Activated CD4-positive, alpha-beta T cell treated with anti-CD3 and anti-CD28 coated beads, Interleukin-2, amount 50 U/mL, for 16 hours (primary cell): ENCODE measurements at regions not wholly inside any gene's neighbourhood (a gene's known extent, or its start where the extent isn't known, plus 50 kb on each side); places are given as distances from the start of the nearest gene placed in this dataset.
"Not testable (repeated sequence)": the region's sequence is repeated elsewhere in the genome, so short reads cannot be mapped to it uniquely, and the experiment has no call there.

ENCODE experiments used
- DNase-seq: peaks from one replicate; pipeline ENCODE4 v3.0.0-alpha.2; 2020

DNA sequence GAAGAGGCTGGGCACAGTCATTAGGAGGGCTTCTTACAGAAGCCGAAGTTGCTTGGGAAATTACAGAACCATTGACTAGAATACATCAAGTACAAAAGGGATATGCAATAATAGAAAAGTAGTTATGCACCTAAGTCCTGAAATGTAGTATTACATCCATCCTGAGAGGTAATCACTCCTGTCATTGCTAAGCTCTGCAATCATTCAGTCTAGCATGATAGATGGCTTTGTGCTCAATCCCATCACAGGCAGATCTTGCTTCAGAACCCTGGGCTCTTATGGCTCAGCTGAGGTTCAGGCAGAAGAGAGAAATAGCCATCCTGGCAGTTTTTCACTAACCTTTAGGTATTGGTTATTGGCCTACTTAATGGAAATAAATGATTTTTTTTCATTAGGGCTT is 231.7 kb upstream of the AFF2 start:
- DNase-seq: no peak

DNA sequence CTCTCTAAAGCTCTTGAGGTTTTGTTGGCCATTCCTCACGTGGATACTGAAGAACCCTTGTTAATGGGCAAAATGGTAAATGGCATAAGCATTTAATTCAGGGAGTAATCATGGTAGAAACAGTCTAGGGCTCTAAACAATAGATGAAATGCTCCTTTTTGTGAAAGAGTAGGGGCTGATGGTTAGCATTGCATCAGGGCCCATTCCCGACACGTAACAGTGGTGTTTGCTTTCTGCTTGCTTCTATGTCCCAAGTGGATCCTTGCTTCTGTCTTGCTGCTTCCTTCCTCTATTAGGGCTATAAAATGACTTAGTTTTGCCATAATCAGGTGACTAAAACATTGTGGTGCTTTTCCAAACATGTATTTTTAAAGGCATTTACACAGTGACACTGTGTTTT is 230.9 kb upstream of the AFF2 start:
- no peak for DNase-seq

DNA sequence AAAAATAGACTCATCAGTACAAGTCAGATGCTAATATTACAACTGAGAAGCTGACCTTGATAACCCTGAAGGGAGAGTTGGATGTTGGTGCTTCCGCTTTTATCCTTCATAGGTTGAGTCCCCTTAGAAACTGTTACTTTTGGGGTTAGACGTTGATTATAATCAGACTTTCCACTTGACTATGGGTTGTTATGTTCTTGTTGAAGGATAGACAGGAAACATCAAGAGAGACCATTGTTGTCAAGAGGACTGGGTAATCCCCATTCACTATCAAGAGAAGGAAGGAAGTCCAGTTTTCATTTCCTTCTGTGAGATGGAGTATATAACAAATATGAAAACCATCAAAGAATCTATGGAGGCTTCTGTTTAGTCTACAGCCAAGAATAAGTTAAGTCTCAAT is 229.9 kb upstream of the AFF2 start:
- peak; percentile 16 for DNase-seq

DNA sequence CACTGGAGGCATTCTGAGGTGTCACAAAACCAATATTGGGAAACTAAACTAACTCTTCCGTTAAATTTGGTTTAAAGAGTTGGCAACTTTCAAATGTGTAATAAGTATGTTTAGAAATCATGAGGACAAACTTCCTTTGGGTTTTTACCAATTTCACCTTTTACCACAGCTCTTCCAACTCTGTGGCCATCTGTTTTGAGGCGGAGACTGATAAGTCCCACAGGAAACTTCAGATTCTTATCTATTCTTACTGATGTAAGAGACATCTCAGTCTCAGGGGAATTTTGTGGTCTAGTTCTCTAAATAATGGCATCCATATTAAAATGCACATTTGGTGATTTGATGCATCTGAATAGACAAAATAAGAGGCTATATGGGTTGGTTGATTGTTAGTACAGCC is 229.2 kb upstream of the AFF2 start:
- no peak for DNase-seq

DNA sequence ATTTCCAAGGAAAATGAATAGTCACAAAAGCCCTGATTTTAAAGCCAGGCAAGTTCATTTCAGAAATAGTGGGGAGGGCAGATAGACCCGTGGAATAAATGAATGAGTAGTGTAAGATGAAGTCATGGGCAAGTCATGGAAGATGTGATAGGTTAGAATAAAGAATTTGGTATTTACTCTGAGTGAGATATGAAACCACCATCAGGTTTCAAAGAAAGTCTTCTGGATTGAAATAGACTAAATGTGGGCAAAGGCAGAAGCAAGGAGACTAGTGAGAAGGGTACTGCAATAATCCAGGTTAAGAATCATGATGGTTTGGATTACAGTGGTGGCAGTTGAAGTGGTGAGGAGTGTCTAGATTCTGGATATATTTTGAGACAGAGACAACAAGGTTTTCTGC is 218.5 kb upstream of the AFF2 start:
- DNase-seq: no peak

DNA sequence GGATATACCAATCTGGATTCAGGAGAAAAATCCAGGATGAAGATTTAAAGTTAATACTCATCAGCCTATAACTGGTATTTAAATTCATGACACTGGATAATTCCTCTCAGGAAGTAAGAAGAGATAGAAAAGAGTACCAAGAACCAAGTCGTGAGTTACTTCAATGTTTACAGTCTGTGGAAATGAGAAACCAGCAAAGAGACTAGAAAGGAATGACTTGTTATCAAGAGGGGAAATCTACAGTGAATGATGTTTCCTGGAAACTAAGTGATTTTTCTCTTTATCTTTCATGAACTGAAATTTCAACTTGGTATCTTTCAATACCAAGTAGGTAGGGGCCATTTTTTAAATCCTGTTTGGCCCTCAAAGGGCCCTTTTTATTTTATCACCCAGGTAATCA is 217.9 kb upstream of the AFF2 start:
- peak; percentile 20 for DNase-seq

DNA sequence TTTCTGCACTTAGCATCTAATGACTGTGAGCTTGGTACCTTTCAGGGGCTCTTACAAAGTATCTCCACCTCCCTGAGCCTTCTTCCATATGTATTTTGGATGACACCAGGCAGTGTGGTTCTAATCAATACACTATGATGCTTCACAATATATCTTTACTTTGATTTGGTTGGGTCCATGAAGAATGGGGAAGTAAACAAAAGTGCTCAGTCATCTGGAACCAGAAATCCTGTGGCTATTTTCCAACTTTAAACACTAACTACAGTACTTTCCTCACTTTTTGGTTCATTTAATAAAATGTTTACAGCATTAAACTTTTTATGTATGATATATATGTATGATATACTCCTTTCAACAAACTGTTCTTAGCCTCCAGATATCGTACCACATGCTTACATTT is 216.4 kb upstream of the AFF2 start:
- no peak for DNase-seq

DNA sequence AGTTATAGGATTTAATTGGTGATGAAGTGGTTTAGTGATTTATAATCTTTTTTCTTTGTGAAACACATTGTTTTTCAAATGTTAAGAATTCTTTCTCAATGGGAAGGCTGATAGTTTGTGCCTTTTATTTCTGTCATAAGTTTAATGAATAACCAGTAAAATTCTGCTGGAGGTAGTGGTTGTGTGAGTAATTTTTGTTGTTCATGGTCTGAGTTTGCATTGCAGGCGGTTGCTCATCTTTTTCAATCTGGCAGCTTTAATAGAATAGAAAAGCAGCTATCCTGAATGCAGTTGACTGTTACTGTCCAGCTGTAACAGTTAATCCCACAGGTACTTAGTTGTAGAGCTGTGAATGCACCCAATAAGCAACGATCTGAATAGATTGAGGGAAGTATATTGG is 215.6 kb upstream of the AFF2 start:
- DNase-seq: no peak

DNA sequence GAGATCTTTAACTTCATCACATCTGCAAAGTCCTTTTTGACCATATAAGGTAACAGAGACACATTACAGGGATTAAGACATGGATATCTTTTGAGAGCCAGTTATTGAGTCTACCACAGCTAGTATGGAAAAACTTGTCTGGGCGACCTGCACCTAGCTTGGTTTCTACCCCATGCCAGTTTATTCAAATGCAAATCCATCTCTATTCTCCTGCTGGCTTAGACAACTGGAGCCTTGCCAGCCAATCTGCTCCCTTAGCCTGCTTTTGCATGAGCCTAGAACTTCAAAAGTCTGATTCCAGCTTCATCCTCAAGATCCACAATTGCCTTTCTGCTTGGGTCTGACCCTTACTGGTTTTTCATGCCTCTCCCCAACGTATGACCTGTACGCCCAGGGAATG is 212.0 kb upstream of the AFF2 start:
- DNase-seq: no peak

DNA sequence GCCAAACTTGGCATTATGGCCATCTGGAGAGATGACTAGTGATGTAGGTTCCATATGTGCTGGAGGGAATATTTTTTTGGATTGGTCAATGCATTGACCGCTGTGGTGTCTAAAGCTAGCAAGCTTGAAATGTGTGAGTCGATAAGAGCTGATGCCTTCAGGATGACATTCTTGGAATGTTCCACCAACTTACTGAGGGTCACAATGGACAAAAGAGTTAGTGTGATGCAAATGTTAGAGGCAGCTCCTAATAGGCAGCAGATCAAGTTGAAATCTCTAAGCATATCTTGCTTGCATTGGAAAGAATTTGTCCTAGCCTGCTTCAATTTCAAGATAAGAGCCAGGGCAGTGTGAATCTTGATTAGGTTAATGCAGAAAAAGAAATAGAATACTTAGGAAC is 210.4 kb upstream of the AFF2 start:
- no peak for DNase-seq

DNA sequence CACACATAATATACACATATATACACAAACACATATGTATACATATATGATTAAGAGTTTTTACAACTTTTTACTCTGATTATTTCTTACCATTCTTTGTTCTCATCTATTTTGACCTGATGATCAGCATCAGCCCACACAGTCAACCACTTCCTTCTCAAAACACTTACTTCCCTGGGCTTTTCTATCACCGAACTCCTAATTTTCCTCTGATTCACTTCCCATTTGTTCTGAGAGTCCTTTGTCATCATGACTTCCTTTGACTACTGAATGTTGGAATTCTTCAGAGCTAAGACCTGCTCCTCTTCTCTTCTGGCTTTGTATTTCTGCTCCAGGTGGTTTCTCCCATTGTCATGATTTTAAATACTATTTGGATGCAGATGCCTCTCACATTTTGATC is 209.5 kb upstream of the AFF2 start:
- DNase-seq: no peak

DNA sequence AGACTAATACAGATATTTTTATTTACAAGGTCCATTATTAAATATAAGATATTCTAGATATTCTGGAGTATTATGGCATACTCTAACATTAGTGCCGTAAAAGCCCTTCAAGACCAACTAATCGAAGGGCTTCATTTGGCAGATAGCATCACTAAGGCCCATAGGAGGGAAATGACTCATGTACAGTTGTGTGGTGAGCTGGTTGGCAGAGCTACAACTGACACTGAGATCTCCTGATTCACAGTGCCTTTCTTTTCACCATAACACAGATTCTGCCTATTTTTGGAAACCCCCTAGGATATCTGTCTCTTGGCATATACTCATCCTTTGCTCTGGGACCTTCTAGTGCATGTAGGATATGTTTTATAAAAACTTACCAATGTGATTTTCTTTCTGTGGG is 201.7 kb upstream of the AFF2 start:
- peak; percentile 43 for DNase-seq

DNA sequence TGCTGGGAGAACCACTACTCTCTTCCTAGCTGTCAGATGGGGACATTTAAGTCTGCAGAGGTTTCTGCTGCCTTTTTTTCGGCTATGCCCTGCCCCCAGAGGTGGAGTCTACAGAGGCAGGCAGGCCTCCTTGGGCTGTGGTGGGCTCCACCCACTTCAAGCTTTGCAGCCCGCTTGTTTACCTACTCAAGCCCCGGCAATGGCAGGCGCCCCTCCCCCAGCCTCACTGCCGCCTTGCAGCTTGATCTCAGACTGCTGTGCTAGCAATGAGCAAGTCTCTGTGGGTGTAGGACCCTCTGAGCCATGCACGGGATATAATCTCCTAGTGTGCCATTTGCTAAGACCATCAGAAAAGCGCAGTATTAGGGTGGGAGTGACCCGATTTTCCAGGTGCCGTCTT is 195.2 kb upstream of the AFF2 start:
- not testable (repeated sequence) for DNase-seq

DNA sequence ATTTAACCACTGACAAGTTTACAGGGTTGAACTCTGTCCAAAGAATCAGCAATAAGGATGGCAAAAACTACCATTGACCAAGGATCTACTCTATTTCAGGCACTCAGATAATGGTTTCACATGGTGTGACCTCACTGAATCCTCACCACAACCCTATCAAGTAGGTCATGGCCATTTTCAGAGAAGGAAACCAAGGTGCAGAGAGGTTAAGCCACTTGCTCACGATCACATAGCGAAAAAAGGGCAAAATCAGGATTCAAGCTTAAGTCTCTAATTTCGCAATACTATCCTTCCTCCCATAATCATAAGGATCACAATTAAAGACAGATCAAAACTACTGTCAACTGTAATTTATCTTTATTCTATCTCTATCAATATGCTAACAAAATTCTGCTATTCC is 191.0 kb upstream of the AFF2 start:
- DNase-seq: no peak

DNA sequence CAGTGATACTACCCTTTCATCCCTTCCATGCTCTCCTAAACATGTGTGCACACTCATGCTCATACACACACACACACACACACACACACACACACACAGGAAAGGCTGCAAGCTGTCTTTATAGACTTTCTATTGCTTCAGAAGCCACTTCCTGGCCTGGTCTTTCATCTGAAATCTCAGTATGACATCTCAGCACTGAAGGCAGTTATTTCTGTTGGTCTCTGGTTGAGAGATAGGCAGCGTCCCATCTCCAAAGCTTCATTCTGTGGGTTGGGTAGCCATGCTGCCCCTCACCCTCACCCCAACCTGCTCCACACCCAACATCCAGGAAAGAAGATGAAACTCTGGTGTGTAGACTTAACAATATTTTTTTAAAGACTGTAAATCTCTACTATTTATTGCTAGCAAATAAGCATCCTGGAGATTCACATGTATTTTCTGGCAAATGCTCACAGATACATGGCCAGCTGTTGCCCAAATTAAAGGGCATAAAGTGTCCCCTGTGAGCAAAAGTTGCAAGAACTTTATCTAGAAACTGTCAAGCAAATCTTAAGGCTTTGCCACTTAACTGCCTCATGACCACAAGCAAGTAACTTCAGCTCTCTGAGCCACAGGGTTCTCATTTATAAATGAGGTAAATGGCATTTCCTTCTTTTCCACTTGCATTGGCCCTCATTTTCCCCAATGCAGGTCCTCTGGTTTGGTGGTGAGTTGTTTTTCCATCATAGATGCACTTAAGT is 189.8 kb upstream of the AFF2 start:
- DNase-seq: peak; percentile 89

DNA sequence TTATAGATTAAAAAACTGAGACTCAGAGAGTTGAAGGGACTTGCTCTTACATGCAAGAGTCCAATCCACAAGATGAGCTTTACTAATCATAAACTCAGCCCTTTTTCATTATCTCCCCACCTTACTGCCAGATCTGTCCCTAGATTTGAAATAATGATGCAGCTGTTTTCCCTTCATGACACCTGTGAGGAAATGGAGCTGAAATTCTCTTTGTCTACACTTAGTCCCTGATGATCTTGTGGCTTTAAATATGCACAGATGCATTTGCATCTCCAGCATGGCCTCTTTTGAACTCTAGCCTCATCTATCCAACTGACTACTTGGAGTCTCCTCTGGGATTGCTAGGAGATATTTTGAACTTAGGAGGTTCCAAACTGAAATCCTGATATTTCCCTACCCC is 188.9 kb upstream of the AFF2 start:
- no peak for DNase-seq

DNA sequence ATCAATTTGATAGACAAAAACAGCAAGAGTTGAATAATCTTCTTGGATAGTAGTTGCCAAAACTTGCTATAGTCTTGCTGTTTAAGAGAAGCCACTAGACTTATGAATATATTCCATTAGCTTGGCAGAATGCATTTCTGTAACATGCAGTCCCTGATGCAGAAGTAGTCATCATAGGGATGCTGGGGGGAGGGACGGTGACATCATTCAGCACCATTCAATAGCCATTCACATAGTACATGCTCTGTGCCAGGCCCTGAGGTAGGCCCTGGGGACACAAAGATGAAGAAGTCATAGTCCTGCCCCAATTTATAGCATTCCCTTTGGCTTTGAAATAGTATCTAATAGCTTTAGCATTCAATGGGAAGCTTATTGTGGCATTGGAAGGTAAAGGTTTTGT is 185.5 kb upstream of the AFF2 start:
- no peak for DNase-seq

DNA sequence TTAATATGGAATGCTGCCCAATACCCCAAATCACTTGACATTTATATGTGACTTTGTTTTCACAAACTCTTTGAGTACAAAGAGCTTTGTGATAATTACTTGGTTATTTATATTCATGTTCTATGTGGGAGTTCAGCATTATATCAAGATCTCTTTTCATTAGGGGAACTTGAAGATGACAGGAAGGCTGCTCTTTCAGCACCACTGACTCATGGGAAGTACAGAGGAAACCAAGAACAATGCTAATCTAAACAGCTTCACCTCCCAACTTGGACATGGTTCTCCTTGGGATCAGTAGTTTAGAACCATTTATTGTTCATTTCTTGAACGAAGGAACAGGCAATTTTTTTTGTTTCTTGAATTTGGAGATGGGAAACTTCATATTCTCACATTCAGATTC is 184.0 kb upstream of the AFF2 start:
- DNase-seq: no peak

DNA sequence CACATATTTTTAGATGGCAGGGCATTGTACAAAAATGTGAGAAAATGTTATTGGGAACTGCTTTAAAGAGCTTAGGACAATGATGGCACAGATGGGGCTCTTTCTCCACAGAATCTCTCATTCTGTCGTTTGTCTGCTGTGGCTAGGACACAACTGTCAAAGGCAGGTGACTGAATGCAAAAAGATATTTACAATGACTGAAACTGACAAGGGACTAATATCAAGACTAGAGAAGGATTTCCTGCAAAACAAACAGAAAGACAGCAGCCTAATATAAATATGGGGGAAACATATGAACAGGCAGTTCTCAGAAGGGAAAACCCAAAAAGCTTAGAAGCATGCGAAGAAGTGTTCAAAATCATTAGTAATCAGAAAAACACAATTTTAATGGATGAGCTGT is 177.5 kb upstream of the AFF2 start:
- peak; percentile 39 for DNase-seq

DNA sequence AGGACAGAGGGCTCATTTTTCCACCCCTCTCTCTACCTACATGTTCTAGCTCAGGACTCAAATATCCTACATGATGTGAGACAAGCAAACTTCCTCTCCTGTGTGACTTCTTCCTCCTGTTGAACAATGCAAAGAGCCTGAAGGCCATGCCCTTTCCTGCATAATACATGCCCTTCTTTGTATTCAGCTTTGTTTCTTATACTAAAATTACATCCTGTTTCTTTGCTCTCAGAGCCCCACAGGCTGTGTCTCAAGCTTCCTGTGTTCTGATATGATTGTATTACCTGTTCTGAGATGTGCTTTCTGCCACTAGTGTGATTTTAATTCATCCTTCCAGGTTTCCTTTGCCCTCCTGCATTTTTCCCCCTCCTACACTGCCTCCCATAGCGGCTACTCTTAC is 166.4 kb upstream of the AFF2 start:
- DNase-seq: peak; percentile 15

DNA sequence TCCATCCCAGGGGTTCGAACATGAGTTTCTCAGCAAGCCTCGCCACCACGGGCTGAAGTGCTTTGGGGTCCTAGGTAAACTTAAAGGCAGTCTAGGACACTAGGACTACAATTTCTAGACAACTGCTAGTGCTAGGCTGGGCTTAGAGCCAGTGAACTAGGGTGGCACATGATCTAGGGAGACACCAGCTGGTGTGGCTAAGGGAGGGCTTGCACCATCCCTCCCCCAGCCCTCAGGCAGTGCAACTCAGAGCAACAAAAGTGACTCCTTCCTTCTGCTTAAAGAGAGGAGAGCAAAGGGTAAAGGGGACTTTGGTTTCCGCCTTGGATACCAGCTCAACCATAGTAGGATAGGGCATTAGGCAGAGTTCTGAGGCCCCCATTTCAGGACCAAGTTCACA is 162.5 kb upstream of the AFF2 start:
- DNase-seq: no peak

DNA sequence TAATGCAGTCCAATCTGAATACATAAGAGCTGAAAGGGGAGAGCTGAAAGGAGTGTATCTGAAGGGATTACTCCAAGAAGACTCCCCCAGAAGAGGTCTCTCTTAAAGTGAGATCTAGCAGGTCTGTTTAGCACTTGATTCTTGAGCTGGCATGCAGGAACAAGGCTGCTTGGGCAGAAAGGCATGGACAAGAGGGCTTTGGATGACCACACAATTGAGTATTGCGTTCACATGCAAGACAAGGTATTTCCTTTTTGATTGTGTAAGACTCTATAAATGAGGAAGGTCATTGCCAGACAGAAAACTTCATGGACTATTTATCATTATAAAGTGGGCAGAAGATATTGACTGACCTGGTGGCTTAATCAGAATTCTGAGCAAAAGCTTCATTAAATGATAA is 145.5 kb upstream of the AFF2 start:
- DNase-seq: no peak

DNA sequence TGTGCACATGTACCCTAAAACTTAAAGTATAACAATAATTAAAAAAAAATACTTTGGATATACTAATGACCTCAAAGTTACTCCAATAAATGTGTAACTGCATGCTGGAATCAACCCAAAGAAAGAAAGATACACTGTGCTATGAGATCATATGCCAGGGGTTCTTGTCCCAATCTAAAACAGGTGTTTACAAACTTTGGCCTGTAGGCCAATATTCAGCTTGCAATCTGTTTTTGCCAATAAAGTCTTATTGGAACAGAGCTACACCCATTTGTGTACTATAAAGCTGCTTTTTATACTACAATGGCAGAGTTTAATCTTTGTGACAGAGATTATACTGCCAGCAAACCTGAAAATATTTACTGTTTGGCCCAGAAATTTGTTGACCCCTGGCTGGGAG is 138.8 kb upstream of the AFF2 start:
- no peak for DNase-seq

DNA sequence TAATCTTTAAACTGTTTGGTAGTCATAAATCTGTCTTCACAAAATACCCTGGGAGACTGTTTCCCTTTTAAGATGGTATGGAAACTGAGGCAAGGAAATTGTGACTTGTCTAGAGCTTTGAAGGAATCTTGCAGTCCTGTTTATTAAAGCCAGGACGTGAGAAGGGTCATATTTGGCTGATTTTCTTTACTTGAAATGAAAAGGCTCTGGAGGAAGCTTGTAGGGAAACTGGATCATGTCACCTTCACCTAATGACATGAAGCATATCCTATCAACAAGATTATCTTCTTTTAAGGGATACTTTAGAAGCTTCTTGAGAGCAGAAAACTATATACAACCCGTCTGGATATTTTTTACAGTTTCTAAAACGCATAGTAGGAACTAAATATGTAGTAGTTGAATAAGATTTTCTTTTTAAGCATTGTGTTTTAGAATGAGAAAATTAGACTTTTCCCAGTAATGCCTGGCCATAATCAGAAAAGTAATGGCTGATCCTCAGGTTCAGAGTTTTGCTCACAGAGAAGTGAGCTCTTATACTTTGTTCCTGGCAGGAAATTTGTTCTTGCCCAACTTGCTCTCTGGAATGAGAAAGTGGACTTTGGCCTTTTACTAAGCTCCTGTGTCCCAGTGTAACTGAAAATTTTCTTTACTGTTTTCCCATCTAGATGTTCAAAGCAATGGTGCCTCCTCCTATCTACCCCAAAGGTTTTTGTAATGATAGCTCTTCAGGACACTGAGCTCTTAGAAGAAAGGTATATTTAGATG is 136.8 kb upstream of the AFF2 start:
- DNase-seq: no peak

DNA sequence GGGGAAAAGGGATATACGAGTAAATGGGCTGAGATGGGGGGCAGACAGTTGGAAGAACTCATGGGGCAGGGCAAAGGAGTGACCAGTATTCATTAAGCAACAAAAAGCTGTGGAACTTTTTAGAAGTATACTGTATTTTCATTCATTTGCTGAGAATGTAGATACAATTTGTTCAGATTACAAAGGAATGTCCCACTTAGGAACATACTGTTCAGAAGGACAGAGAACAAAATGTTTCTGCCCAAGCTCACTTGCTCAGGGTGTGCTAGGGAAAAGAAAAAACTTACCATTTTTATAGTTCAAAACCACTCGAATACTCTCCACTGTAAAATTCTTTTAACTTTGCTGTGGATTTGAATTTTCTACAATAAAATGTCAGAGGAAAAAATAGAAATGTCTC is 135.2 kb upstream of the AFF2 start:
- no peak for DNase-seq
